ENCODE measurements at regions not wholly inside any gene's neighbourhood (a gene's known extent, or its start where the extent isn't known, plus 50 kb on each side); places are given as distances from the start of the nearest gene placed in this dataset.

DNA sequence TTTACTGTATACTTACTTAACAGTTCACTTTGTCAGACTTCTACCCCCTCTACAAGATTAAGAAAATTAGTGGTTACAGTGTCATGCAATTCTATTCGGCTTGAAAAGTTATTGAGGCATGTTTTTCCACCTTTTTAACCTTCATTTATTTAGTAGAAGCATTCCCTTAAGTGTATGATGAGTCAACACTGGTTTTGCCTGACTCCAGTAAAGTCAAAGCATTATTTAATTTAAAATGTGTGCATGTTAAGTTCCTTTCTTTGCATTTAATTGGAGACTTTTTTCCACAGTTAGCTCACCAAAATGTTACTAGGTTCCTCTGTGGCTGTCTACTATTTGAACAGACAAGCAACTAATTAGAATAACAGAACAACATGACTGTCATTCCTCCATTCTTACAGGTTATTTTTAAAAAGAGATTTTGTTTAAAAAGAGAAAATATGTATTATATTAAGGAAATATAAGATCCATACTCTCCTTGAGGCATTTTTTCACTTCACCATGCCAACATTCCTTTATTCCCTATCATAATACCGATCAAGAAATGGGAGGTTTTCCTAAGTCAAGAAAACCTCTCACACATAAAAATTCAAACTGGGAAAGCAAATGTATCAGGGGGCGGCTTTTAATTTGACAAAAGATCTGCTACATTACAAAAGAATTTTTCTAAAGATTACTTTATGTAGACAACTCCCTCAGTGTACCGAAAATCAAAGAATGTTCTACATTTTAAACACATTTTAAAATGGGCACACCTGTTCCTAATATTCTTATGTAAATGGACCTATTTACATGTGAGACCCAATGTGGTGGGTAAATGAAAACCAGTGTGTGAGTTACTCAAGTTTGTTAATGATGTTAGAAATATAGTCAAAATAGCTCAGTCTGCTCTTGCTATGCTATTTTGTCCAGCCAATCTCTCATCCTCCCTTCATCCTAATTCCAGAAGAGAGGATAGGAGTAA, 361.2 kb downstream of the UTRN start:
- TF ChIP-seq FOXK2 (IDR thresholded peaks at IDR 0.05) = no peak
- no peak for TF ChIP-seq ARNT (IDR thresholded peaks at IDR 0.05)
- no peak for TF ChIP-seq BHLHE40 (IDR thresholded peaks at IDR 0.05; ENCODE audit: borderline replicate concordance)
- TF ChIP-seq FOXA1 (IDR thresholded peaks at IDR 0.05) = no peak
- TF ChIP-seq SP1 (IDR thresholded peaks at IDR 0.05) = no peak
- TF ChIP-seq L3MBTL2 (conservative IDR thresholded peaks at IDR 0.05) = no peak
- TF ChIP-seq NFRKB (IDR thresholded peaks at IDR 0.05) = no peak
- TF ChIP-seq FOXM1 (IDR thresholded peaks at IDR 0.05; ENCODE audit: borderline replicate concordance) = no peak
